ENCODE measurements at regions not wholly inside any gene's neighbourhood (a gene's known extent, or its start where the extent isn't known, plus 50 kb on each side); places are given as distances from the start of the nearest gene placed in this dataset.
A peak's percentile ranks its signal among the peaks of the same experiment; 100 is the strongest.

DNA sequence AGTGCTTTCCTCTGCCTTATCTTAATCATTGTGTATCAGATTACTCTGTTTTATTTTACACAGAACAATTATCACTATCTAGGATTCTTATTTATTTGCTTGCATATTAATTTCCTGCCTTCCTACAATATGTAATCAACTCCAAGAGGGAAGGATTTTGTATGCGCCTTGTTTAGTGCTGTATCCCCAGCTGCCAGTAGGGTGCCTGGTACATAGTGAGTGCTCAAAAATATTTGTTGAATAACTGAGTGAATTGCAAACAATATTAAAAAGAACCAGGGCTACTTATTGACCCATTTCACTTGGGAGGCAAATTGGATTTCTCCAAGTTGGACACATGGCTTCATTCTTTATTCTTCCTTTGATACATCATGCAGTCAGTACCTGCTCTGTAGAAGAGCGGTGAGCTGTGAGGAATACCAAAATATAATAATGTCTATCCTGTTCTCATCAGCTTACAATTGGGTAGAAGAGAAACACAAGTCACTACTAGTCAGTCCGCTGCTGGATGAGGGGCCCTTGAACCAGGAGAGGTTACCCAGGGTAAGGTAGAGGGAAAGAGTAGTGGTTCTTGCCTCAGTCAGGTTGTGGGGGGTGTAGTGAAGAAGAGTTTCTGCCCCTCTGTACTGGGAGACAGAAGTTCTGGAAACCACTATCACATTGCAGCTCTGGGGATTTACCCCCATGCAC is 233.9 kb upstream of the ZBTB20 start:
- H3K27ac ChIP-seq (ENCODE audit: low read depth, low read length) = no peak overlapping the region
- TF ChIP-seq, protein P1, sequence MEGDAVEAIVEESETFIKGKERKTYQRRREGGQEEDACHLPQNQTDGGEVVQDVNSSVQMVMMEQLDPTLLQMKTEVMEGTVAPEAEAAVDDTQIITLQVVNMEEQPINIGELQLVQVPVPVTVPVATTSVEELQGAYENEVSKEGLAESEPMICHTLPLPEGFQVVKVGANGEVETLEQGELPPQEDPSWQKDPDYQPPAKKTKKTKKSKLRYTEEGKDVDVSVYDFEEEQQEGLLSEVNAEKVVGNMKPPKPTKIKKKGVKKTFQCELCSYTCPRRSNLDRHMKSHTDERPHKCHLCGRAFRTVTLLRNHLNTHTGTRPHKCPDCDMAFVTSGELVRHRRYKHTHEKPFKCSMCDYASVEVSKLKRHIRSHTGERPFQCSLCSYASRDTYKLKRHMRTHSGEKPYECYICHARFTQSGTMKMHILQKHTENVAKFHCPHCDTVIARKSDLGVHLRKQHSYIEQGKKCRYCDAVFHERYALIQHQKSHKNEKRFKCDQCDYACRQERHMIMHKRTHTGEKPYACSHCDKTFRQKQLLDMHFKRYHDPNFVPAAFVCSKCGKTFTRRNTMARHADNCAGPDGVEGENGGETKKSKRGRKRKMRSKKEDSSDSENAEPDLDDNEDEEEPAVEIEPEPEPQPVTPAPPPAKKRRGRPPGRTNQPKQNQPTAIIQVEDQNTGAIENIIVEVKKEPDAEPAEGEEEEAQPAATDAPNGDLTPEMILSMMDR (IDR thresholded peaks at IDR 0.05; ENCODE audit: low read depth, low read length) = peak; percentile 27; the same call in 1 of the 2 replicates
- H3K9me3 ChIP-seq (ENCODE audit: control insufficient read depth, insufficient read depth, low read length) = no peaks in the 10 kb centered on the region
- no peak overlapping the region for H3K4me3 ChIP-seq (ENCODE audit: low read depth, low read length)
- ChIA-PET CTCF (no interaction called here), POLR2A (no interaction called here)
- no peak for DNase-seq (ENCODE audit: low read depth, low spot score)
- H3K27me3 ChIP-seq (ENCODE audit: control insufficient read depth, insufficient read depth, low read length) = no peaks in the 10 kb centered on the region

GRCh38 chr3:115381573-115381912 is 234.5 kb upstream of the ZBTB20 start:
- ChIA-PET POLR2A (no interaction called here), CTCF (no interaction called here)
- Histone ChIP-seq H3K9me3 (ENCODE audit: control insufficient read depth, insufficient read depth, low read length) (no peaks in the 10 kb centered on the region), H3K4me3 (ENCODE audit: low read depth, low read length) (no peak overlapping the region), H3K27me3 (ENCODE audit: control insufficient read depth, insufficient read depth, low read length) (no peaks in the 10 kb centered on the region), H3K27ac (ENCODE audit: low read depth, low read length) (no peak overlapping the region)
- TF ChIP-seq, protein P1 (IDR thresholded peaks at IDR 0.05; ENCODE audit: low read depth, low read length) = no peak
- no peak for DNase-seq (ENCODE audit: low read depth, low spot score)

- H3K27ac ChIP-seq (ENCODE audit: low read depth, low read length) = no peak overlapping the region
- no peaks in the 10 kb centered on the region for H3K27me3 ChIP-seq (ENCODE audit: control insufficient read depth, insufficient read depth, low read length)
- ChIA-PET POLR2A (no interaction called here), CTCF (no interaction called here)
- DNase-seq (ENCODE audit: low read depth, low spot score) = no peak
- TF ChIP-seq, protein P1 (IDR thresholded peaks at IDR 0.05; ENCODE audit: low read depth, low read length) = no peak
- no peaks in the 10 kb centered on the region for H3K9me3 ChIP-seq (ENCODE audit: control insufficient read depth, insufficient read depth, low read length)
- no peak overlapping the region for H3K4me3 ChIP-seq (ENCODE audit: low read depth, low read length)
Observed at GRCh38 chr3:115381931-115382330, 234.8 kb upstream of the ZBTB20 start.

- CTCF ChIA-PET = interaction anchor here (1.2 kb wide), 1 partner anchor 33 kb away, joined by 3 read pairs; no protein-coding TSS in a partner anchor
- no peak for DNase-seq (ENCODE audit: low read depth, low spot score)
Observed at GRCh38 chr3:115384381-115384780, 237.3 kb upstream of the ZBTB20 start.

More at GRCh38 chr3:115384381-115384780, 237.3 kb upstream of the ZBTB20 start:
- POLR2A ChIA-PET = no interaction called here
- Histone ChIP-seq H3K27ac (ENCODE audit: low read depth, low read length) (no peak overlapping the region), H3K27me3 (ENCODE audit: control insufficient read depth, insufficient read depth, low read length) (no peaks in the 10 kb centered on the region), H3K9me3 (ENCODE audit: control insufficient read depth, insufficient read depth, low read length) (no peaks in the 10 kb centered on the region), H3K4me3 (ENCODE audit: low read depth, low read length) (no peak overlapping the region)
- TF ChIP-seq, protein P1 (IDR thresholded peaks at IDR 0.05; ENCODE audit: low read depth, low read length) = no peak

Data from AG04450 (cell line).